GM13977 (cell line): ENCODE measurements at regions not wholly inside any gene's neighbourhood (a gene's known extent, or its start where the extent isn't known, plus 50 kb on each side); places are given as distances from the start of the nearest gene placed in this dataset.
"Not testable (repeated sequence)": the region's sequence is repeated elsewhere in the genome, so short reads cannot be mapped to it uniquely, and the experiment has no call there.

Source experiments
- DNase-seq: peaks from one replicate; pipeline ENCODE4 v3.0.0; 2012; ENCODE audit warnings: low spot score
- in situ Hi-C: fragments of 300-500 bp; cut with MboI; formaldehyde crosslinking; loops from one replicate; pipeline ENCODE4 v1.12.0; 2022; ENCODE audit warnings: low sequenced_read_pairs, low pct_unique_long_range_greater_than_20kb, mixed read lengths, inconsistent platforms; ENCODE audit not compliant: unreplicated experiment
- TF ChIP-seq, protein P1 (sequence below): IDR thresholded peaks from 2 replicates; pipeline ENCODE4 v1.5.1; 2012; ENCODE audit warnings: mild to moderate bottlenecking, control low read depth; ENCODE audit not compliant: insufficient read depth; ENCODE audit errors: extremely low read depth, missing control alignments

DNA sequence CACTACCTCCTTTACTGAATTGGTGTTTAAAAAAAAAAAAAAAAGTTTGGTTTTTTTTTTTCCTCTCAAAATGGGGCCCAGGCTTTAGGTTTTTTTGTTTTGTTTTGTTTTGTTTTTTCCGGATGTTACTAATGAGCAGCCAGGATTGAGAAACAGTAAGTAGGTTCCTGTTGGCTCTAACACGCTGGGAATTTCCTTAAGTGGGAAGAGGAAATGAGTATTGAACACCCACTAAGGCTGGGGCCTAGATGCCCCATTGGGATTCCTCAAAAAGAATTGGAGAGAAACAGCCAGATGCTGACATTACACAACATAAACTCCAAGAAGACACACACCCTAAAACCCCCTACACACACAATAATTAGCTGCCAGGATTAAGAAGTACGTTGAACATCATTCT, 102.2 kb upstream of the NANOS1 start:
- in situ Hi-C loops, result no loop called here
- TF ChIP-seq, protein P1, sequence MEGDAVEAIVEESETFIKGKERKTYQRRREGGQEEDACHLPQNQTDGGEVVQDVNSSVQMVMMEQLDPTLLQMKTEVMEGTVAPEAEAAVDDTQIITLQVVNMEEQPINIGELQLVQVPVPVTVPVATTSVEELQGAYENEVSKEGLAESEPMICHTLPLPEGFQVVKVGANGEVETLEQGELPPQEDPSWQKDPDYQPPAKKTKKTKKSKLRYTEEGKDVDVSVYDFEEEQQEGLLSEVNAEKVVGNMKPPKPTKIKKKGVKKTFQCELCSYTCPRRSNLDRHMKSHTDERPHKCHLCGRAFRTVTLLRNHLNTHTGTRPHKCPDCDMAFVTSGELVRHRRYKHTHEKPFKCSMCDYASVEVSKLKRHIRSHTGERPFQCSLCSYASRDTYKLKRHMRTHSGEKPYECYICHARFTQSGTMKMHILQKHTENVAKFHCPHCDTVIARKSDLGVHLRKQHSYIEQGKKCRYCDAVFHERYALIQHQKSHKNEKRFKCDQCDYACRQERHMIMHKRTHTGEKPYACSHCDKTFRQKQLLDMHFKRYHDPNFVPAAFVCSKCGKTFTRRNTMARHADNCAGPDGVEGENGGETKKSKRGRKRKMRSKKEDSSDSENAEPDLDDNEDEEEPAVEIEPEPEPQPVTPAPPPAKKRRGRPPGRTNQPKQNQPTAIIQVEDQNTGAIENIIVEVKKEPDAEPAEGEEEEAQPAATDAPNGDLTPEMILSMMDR, result no peak
- no peak for DNase-seq

DNA sequence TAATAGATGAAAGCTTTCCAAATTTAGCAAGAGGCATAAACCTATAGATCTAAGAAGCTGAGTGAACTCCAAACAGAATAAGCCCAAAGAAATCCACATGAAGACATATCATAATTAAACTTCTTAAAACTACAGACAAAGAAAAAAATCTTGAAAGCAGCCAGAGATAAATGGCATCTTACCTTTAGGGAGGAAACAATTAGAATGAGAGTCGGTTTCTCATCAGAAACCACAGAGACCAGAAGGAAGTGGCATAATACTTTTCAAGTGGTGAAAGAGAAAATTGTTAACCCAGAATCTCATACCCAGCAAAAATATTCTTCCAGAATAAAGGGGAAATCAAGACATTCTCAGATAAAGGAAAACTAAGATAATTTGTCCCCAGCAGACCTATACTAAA, 98.9 kb upstream of the NANOS1 start:
- in situ Hi-C loops, result no loop called here
- no peak for DNase-seq
- TF ChIP-seq, protein P1, result no peak

DNA sequence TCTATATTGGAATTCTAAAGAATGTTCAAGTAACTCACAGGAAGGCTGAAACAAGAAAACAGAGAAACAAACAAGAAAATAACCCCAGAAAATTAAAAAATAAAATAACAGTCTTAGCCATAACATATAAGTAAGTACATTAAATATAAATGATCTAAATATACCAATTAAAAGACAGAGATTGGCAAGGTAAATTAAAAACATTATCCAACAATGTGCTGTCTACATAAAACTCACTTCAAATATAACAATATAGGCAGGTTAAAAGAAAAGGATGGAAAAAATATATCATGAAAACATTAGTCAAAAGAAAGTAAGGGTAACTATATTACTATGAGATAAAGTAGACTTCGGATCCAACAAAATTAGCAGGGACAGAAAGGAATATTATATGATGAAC, 98.1 kb upstream of the NANOS1 start:
- TF ChIP-seq, protein P1, result no peak
- DNase-seq, result no peak
- in situ Hi-C loops, result no loop called here

DNA sequence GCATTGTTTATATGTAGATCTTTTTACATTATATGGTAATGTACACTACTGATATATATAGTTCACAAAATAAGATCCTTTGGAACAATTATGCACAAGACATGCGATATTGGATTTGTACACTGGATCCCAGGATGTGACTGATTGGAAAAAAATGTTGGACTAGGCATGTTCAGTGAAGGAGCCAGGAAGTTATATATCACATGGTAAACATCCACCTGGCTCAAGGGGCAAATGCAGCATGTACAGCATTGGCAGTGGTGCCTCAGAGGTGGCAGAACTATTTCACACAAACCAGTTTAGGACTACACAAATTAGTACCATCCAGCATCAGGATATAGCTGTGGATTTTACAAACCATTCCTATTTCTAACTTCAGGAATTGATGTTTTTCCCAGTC, 97.4 kb upstream of the NANOS1 start:
- DNase-seq, in situ Hi-C loops: not testable (repeated sequence)

DNA sequence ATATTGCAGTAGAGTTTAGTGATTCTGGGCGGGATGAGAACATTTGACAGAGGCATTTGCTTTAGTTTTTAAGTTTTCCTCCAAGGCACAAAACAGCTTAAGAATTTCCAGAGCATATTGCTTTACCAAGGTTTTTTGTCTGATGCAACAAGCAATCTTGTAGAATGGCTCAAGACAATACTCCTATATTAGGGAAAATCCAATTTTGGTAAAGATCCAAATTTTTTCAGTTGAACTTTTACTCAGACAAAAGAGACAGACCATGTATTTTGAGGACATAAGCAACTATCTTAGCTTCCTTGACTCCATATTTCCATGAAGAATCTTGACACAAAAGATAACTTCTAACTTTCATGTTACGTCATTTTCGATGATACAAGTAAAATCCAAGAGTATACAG, 92.3 kb upstream of the NANOS1 start:
- TF ChIP-seq, protein P1, result no peak
- in situ Hi-C loops, result no loop called here
- DNase-seq, result no peak

DNA sequence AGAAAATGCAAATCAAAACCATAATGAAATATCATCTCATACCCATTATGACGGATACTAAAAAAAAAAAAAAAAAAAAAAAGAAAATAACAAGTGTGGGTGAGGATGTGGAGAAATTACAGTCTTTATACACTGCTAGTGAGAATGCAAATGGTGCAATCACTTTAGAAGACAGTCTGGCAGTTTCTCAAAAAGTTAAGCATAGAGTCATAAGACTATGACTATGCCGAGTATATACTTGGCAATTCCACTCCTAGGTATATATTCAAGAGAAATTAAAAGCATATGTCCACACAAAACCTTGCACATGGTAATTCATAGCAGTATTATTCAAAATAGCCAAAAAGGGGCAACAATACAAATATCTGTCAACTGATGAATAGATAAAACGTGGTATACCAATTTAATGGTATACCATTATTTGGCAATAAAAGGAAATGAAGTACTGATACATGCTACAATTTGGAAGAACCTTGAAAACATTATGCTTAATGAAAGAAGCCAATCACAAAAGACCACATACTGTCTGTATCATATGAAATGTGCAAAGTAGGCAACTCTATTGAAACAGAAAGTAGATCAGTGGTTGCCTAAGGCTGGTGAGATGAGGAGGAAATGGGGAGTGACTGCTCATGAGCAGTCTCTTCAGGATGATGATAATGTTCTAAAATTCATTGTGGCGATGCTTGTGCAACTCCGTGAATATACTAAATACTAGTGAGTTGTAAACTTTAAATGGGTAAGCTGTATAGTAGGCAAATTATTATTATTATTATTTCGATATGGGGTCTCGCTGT, 90.1 kb upstream of the NANOS1 start:
- in situ Hi-C loops, result no loop called here
- no peak for DNase-seq
- TF ChIP-seq, protein P1, result no peak

DNA sequence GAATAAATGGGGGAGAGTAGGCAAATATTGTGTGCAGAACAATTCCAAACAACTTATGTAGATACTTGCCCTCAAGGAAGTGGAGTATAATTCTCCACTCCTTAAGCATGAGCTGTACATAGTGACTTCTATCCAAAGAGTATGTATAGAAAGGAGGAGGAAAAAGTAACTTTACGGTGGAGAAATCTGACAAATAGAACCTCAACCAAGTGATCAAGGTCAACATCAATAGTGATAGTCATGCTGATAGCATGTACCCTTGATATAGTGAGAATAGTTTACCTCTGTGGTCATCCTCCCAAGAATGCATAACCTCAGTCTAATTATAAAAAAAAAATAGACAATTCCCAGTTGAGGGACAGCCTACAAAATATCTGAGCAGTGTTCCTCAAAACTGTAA, 89.1 kb upstream of the NANOS1 start:
- in situ Hi-C loops, result no loop called here
- no peak for DNase-seq
- TF ChIP-seq, protein P1, result no peak
